Spleen (tissue), 7 donors: ENCODE measurements at regions not wholly inside any gene's neighbourhood (a gene's known extent, or its start where the extent isn't known, plus 50 kb on each side); places are given as distances from the start of the nearest gene placed in this dataset.

Source experiments
- CTCF ChIP-seq, 11 experiments: fragments of 200-600 bp in 7 of 11; fragments of 450-650 bp in 4 of 11; sonication (generic) in 4 of 11; IDR thresholded peaks in 8 of 11; conservative IDR thresholded peaks in 3 of 11; 1 replicate in 7 of 11; 2 replicates in 4 of 11; pipeline versions ENCODE4 v1.4.0 to v1.8.0; 2016 to 2021; ENCODE audit warnings: antibody characterized with exemption in 11 of 11, inconsistent platforms in 4 of 11, mild to moderate bottlenecking in 1 of 11
- POLR2A ChIP-seq, 3 donors: fragments of 450-650 bp; IDR thresholded peaks; one replicate each; pipeline ENCODE4 v1.5.1; 2017; ENCODE audit warnings: antibody characterized with exemption in 3 of 3, mild to moderate bottlenecking in 1 of 3
- POLR2AphosphoS5 ChIP-seq, 3 donors: sonication (generic); formaldehyde crosslinking; IDR thresholded peaks; one replicate each; pipeline ENCODE4 v1.5.1; 2017; ENCODE audit warnings: antibody characterized with exemption in 3 of 3
- donor health status: DM: no; HTN: no; CAD: no; lungs with moderate emphysema.
- donor health status: DM: no; HTN: no; CAD: no.
- donor health status: DM: no; HTN: no; CAD: no.

GRCh38 chrX:67781132-67781531 lies 237.3 kb downstream of the AR start:
- TF ChIP-seq POLR2A (IDR thresholded peaks at IDR 0.05) (no peak), CTCF (IDR thresholded peaks at IDR 0.05 in 8 of 11, conservative IDR thresholded peaks at IDR 0.05 in 3 of 11) (peak in 1 of 11 experiments; percentile 10), POLR2AphosphoS5 (IDR thresholded peaks at IDR 0.05) (no peak)
